H1 (cell line): ENCODE measurements at regions not wholly inside any gene's neighbourhood (a gene's known extent, or its start where the extent isn't known, plus 50 kb on each side); places are given as distances from the start of the nearest gene placed in this dataset.

Source experiments
- CTCF ChIA-PET: fragments of 300-600 bp; sonication (Branson Sonifier 250); formaldehyde crosslinking; loops from one replicate; lab custom pipeline; 2021; ENCODE audit not compliant: partially characterized antibody; lab: Charles Lee
- POLR2A ChIA-PET: fragments of 300-600 bp; sonication (Branson Sonifier 250); formaldehyde crosslinking; loops from one replicate; lab custom pipeline; 2021; ENCODE audit warnings: inconsistent platforms; ENCODE audit not compliant: partially characterized antibody; lab: Charles Lee
- DNase-seq, 2 experiments: peaks; one replicate each; pipeline versions ENCODE4 v3.0.0 to v3.0.0-alpha.2; 2010 to 2022; ENCODE audit warnings: low spot score in 2 of 2, low read depth in 1 of 2, mixed read lengths in 1 of 2
- FAIRE-seq: peaks from 2 replicates; lab custom pipeline; 2011; peaks lifted over from hg19 to GRCh38; lab: Jason Lieb, UNC
- H2AFZ ChIP-seq: 2 replicates; pipeline ENCODE4 v1.8.1; 2012; ENCODE audit warnings: low read length, inconsistent platforms
- H2AK5ac ChIP-seq: 2 replicates; pipeline ENCODE4 v1.6.1; 2013; ENCODE audit warnings: low read depth, low read length
- H2BK120ac ChIP-seq: replicated peaks from 2 replicates; pipeline ENCODE3; 2013; ENCODE audit warnings: low read depth, low read length, inconsistent platforms
- H2BK12ac ChIP-seq: 2 replicates; pipeline ENCODE4 v1.6.1; 2013; ENCODE audit warnings: low read depth, low read length
- H2BK15ac ChIP-seq: 2 replicates; pipeline ENCODE4 v1.6.1; 2013; ENCODE audit warnings: low read length
- H2BK20ac ChIP-seq: 2 replicates; pipeline ENCODE4 v1.6.1; 2013; ENCODE audit warnings: low read length
- H2BK5ac ChIP-seq: 2 replicates; pipeline ENCODE4 v1.6.1; 2013; ENCODE audit warnings: low read depth, low read length
- H3K14ac ChIP-seq: 2 replicates; pipeline ENCODE4 v1.6.1; 2013; ENCODE audit warnings: inconsistent platforms; ENCODE audit not compliant: insufficient read length
- H3K18ac ChIP-seq: 2 replicates; pipeline ENCODE4 v1.6.1; 2013; ENCODE audit warnings: low read length; ENCODE audit errors: extremely low read depth
- H3K23ac ChIP-seq: 2 replicates; pipeline ENCODE4 v1.6.1; 2013; ENCODE audit warnings: inconsistent platforms; ENCODE audit not compliant: insufficient read length
- H3K23me2 ChIP-seq: 2 replicates; pipeline ENCODE4 v1.6.1; 2013; ENCODE audit warnings: low read depth, low read length
- H3K27ac ChIP-seq: 2 replicates; pipeline ENCODE4 v1.6.1; 2011; ENCODE audit warnings: low read depth, low read length, inconsistent platforms
- H3K27me3 ChIP-seq, 4 experiments: replicated peaks in 1 of 4; 1 replicate in 1 of 4; 2 replicates in 3 of 4; pipeline versions ENCODE4 v1.6.1 to v1.8.1; 2011 to 2013; ENCODE audit warnings: low read length in 3 of 4, mild to moderate bottlenecking in 3 of 4, inconsistent platforms in 2 of 4, mixed read lengths in 2 of 4, moderate library complexity in 1 of 4; ENCODE audit not compliant: control insufficient read depth in 3 of 4, insufficient read depth in 3 of 4; ENCODE audit errors: extremely low read depth in 1 of 4
- H3K36me3 ChIP-seq, 4 experiments: 2 replicates each; pipeline versions ENCODE4 v1.6.1 to v1.8.1; 2011 to 2013; ENCODE audit warnings: mild to moderate bottlenecking in 4 of 4, low read length in 3 of 4, moderate library complexity in 2 of 4, control low read depth in 1 of 4, inconsistent platforms in 1 of 4; ENCODE audit not compliant: insufficient read depth in 4 of 4, control insufficient read depth in 2 of 4
- H3K4ac ChIP-seq: replicated peaks from 2 replicates; pipeline ENCODE3; 2013; ENCODE audit warnings: low read length, low read depth, mixed read lengths, inconsistent platforms; ENCODE audit not compliant: insufficient read length
- H3K4me1 ChIP-seq, 4 experiments: replicated peaks in 1 of 4; 1 replicate in 1 of 4; 2 replicates in 3 of 4; pipeline versions ENCODE4 v1.6.1 to v1.8.1; 2011 to 2013; ENCODE audit warnings: low read length in 3 of 4, inconsistent platforms in 2 of 4, mixed read lengths in 1 of 4; ENCODE audit not compliant: insufficient read depth in 4 of 4, control insufficient read depth in 3 of 4
- H3K4me2 ChIP-seq, 2 experiments: 2 replicates each; pipeline versions ENCODE4 v1.6.1 to v1.8.1; 2011 to 2013; ENCODE audit warnings: low read depth in 2 of 2, low read length in 2 of 2, control low read depth in 1 of 2, inconsistent platforms in 1 of 2, mild to moderate bottlenecking in 1 of 2; ENCODE audit not compliant: insufficient read depth in 1 of 2
- H3K4me3 ChIP-seq, 4 experiments: fragments of 200-600, 300-600 bp in 1 of 4; sonication (generic), shearing (Covaris generic), sonication (Bioruptor Twin) in 1 of 4; 2 replicates each; pipeline versions ENCODE4 v1.5.1 to v1.8.1; 2011 to 2016; ENCODE audit warnings: low read length in 4 of 4, low read depth in 3 of 4, control low read depth in 2 of 4, inconsistent platforms in 2 of 4, mild to moderate bottlenecking in 2 of 4, mixed read lengths in 1 of 4, moderate library complexity in 1 of 4; ENCODE audit not compliant: insufficient read depth in 2 of 4; ENCODE audit errors: extremely low read depth in 1 of 4
- H3K56ac ChIP-seq: replicated peaks from 2 replicates; pipeline ENCODE3; 2013; ENCODE audit warnings: low read depth, mild to moderate bottlenecking, mixed read lengths, low read length, inconsistent platforms; ENCODE audit not compliant: insufficient read length
- H3K79me1 ChIP-seq: 2 replicates; pipeline ENCODE4 v1.6.1; 2013; ENCODE audit warnings: low read depth, low read length, control low read depth
- H3K79me2 ChIP-seq, 2 experiments: 2 replicates each; pipeline versions ENCODE4 v1.6.1 to v1.8.1; 2012 to 2013; ENCODE audit warnings: low read length in 2 of 2, mild to moderate bottlenecking in 2 of 2, inconsistent platforms in 1 of 2; ENCODE audit not compliant: insufficient read depth in 2 of 2, control insufficient read depth in 1 of 2
- H3K9ac ChIP-seq, 4 experiments: replicated peaks in 1 of 4; 1 replicate in 1 of 4; 2 replicates in 3 of 4; pipeline versions ENCODE4 v1.6.1 to v1.8.1; 2011 to 2013; ENCODE audit warnings: low read depth in 3 of 4, low read length in 3 of 4, control low read depth in 2 of 4, mild to moderate bottlenecking in 2 of 4, moderate library complexity in 2 of 4, inconsistent platforms in 1 of 4; ENCODE audit errors: extremely low read depth in 1 of 4
- H3K9me3 ChIP-seq, 2 experiments: 2 replicates each; pipeline versions ENCODE4 v1.6.1 to v1.8.1; 2012 to 2013; ENCODE audit warnings: mild to moderate bottlenecking in 2 of 2, moderate library complexity in 2 of 2, control low read depth in 1 of 2, inconsistent platforms in 1 of 2, low read depth in 1 of 2, low read length in 1 of 2, mixed read lengths in 1 of 2; ENCODE audit not compliant: insufficient read depth in 2 of 2
- H4K20me1 ChIP-seq, 2 experiments: replicated peaks in 1 of 2; 2 replicates each; pipeline versions ENCODE3 to v1.8.1; 2011 to 2013; ENCODE audit warnings: inconsistent platforms in 2 of 2, low read length in 2 of 2, mild to moderate bottlenecking in 1 of 2; ENCODE audit not compliant: insufficient read depth in 2 of 2, control insufficient read depth in 1 of 2
- H4K5ac ChIP-seq: 2 replicates; pipeline ENCODE4 v1.6.1; 2013; ENCODE audit warnings: low read length, low read depth, mixed read lengths, inconsistent platforms; ENCODE audit not compliant: insufficient read length
- H4K8ac ChIP-seq: 2 replicates; pipeline ENCODE4 v1.8.0; 2013; ENCODE audit warnings: mild to moderate bottlenecking, moderate library complexity, low read length, inconsistent platforms; ENCODE audit not compliant: insufficient read depth; ENCODE audit errors: extremely low read depth
- H4K91ac ChIP-seq: replicated peaks from 2 replicates; pipeline ENCODE3; 2013; ENCODE audit warnings: low read length, mixed read lengths, inconsistent platforms; ENCODE audit not compliant: insufficient read length
- ASH2L ChIP-seq: fragments of 200-600, 300-600 bp; sonication (generic); IDR thresholded peaks from one replicate; pipeline ENCODE4 v1.7.1; 2017; ENCODE audit warnings: low read length
- KDM4A ChIP-seq: IDR thresholded peaks from one replicate; pipeline ENCODE4 v1.7.1; 2012; ENCODE audit warnings: low read depth, mild to moderate bottlenecking, moderate library complexity, low read length, inconsistent platforms; ENCODE audit not compliant: severe bottlenecking
- SP1 ChIP-seq: IDR thresholded peaks from 2 replicates; pipeline ENCODE4 v1.6.1; 2011; ENCODE audit warnings: low read depth, low read length
- USF2 ChIP-seq: IDR thresholded peaks from 2 replicates; pipeline ENCODE4 v1.6.1; 2011; ENCODE audit warnings: low read length, improper control_type of control experiment
- ZNF274 ChIP-seq: IDR thresholded peaks from 2 replicates; pipeline ENCODE4 v1.7.0; 2012; ENCODE audit warnings: low read length, borderline replicate concordance; ENCODE audit errors: extremely low read depth

- Histone ChIP-seq H3K9me3 (peaks cover 41 to 42% of the 10 kb centered on the region in 2 experiments), H3K79me2 (no peaks in the 10 kb centered on the region), H4K5ac (no peak overlapping the region), H2BK15ac (no peak overlapping the region), H4K91ac (no peak overlapping the region), H3K23ac (no peak overlapping the region), H3K9ac (no peak overlapping the region), H2BK5ac (no peak overlapping the region), H2BK20ac (no peak overlapping the region), H4K20me1 (no peaks in the 10 kb centered on the region), H3K4me1 (no peaks in the 10 kb centered on the region), H2BK12ac (no peak overlapping the region), H3K4me3 (no peak overlapping the region), H3K27me3 (no peaks in the 10 kb centered on the region), H3K56ac (no peak overlapping the region), H4K8ac (no peak overlapping the region), H3K27ac (no peak overlapping the region), H3K79me1 (no peaks in the 10 kb centered on the region), H3K23me2 (no peaks in the 10 kb centered on the region), H3K14ac (no peak overlapping the region), H2AFZ (no peak overlapping the region), H3K4me2 (no peak overlapping the region), H2BK120ac (no peak overlapping the region), H3K4ac (no peak overlapping the region), H3K36me3 (no peaks in the 10 kb centered on the region; a peak in 1 of 8 replicates), H2AK5ac (no peak overlapping the region), H3K18ac (no peak overlapping the region)
- ChIA-PET POLR2A (no interaction called here), CTCF (interaction anchor here (0.6 to 0.9 kb wide), 2 partner anchors 214 to 496 kb away, joined by 3 to 4 read pairs; no protein-coding TSS in a partner anchor)
- DNase-seq (no peak), FAIRE-seq (no peak)
- TF ChIP-seq KDM4A (no peak), ZNF274 (no peak), ASH2L (no peak), SP1 (no peak), USF2 (no peak)
Observed at GRCh38 chr2:228535396-228535795, 353.9 kb upstream of the SPHKAP start.
